T-helper 1 cell treated with Interleukin-12 subunit alpha and Interleukin-12 subunit beta and Interleukin-4 antibody, amounts not matched to agents 30 μg/mL and 1 μg/mL, for 36 hours (primary cell): ENCODE measurements at regions not wholly inside any gene's neighbourhood (a gene's known extent, or its start where the extent isn't known, plus 50 kb on each side); places are given as distances from the start of the nearest gene placed in this dataset.

Source experiments
- H3K27ac Mint-ChIP-seq: one replicate; pipeline ENCODE4 v1.8.0; 2021; ENCODE audit warnings: mild to moderate bottlenecking, mixed read lengths
- H3K27me3 Mint-ChIP-seq: one replicate; pipeline ENCODE4 v1.8.0; 2021; ENCODE audit warnings: low read depth, mixed read lengths
- H3K36me3 Mint-ChIP-seq: one replicate; pipeline ENCODE4 v1.8.0; 2021; ENCODE audit warnings: low read depth, mixed read lengths
- H3K4me1 Mint-ChIP-seq: one replicate; pipeline ENCODE4 v1.8.0; 2021; ENCODE audit warnings: low read depth, mixed read lengths
- H3K4me3 Mint-ChIP-seq: one replicate; pipeline ENCODE4 v1.8.0; 2021; ENCODE audit warnings: mild to moderate bottlenecking, moderate library complexity, mixed read lengths
- H3K9me3 Mint-ChIP-seq: one replicate; pipeline ENCODE4 v1.8.0; 2021; ENCODE audit warnings: mixed read lengths

- Mint-ChIP-seq H3K27me3 (no peaks in the 10 kb centered on the region), H3K27ac (no peak overlapping the region), H3K36me3 (no peaks in the 10 kb centered on the region), H3K4me3 (no peak overlapping the region), H3K9me3 (no peaks in the 10 kb centered on the region), H3K4me1 (no peaks in the 10 kb centered on the region)
Observed at GRCh38 chr17:33623841-33624240, 330.7 kb upstream of the ASIC2 start.

GRCh38 chr17:33628500-33629346 is 335.6 kb upstream of the ASIC2 start:
- H3K27ac Mint-ChIP-seq: no peak overlapping the region

GRCh38 chr17:33633446-33633845 is 340.4 kb upstream of the ASIC2 start:
- H3K36me3 Mint-ChIP-seq: peaks cover 2% of the 10 kb centered on the region
- H3K27me3 Mint-ChIP-seq: no peaks in the 10 kb centered on the region
- peaks cover 20% of the 10 kb centered on the region for H3K9me3 Mint-ChIP-seq
- no peak overlapping the region for H3K27ac Mint-ChIP-seq
- peaks cover 13% of the 10 kb centered on the region for H3K4me1 Mint-ChIP-seq
- no peak overlapping the region for H3K4me3 Mint-ChIP-seq

More at GRCh38 chr17:33628500-33629346, 335.6 kb upstream of the ASIC2 start:
- Mint-ChIP-seq H3K27me3 (no peaks in the 10 kb centered on the region), H3K9me3 (no peaks in the 10 kb centered on the region), H3K4me3 (no peak overlapping the region), H3K36me3 (no peaks in the 10 kb centered on the region), H3K4me1 (no peaks in the 10 kb centered on the region)

- H3K4me3 Mint-ChIP-seq: peak overlapping the region; percentile 25
- peaks cover 4% of the 10 kb centered on the region for H3K36me3 Mint-ChIP-seq
- peak overlapping the region; percentile 69 for H3K27ac Mint-ChIP-seq
- H3K9me3 Mint-ChIP-seq: peaks cover 37% of the 10 kb centered on the region
- peaks cover 14% of the 10 kb centered on the region for H3K4me1 Mint-ChIP-seq
- H3K27me3 Mint-ChIP-seq: no peaks in the 10 kb centered on the region
Observed at GRCh38 chr17:33637534-33637933, 344.4 kb upstream of the ASIC2 start.

- peak overlapping the region; percentile 34 for H3K27ac Mint-ChIP-seq
- peaks cover 37% of the 10 kb centered on the region for H3K9me3 Mint-ChIP-seq
- peaks cover 14% of the 10 kb centered on the region for H3K4me1 Mint-ChIP-seq
- no peak overlapping the region for H3K4me3 Mint-ChIP-seq
- peaks cover 4% of the 10 kb centered on the region for H3K36me3 Mint-ChIP-seq
- H3K27me3 Mint-ChIP-seq: no peaks in the 10 kb centered on the region
Observed at GRCh38 chr17:33639103-33639880, 346.2 kb upstream of the ASIC2 start.

GRCh38 chr17:33640629-33641028 is 347.5 kb upstream of the ASIC2 start:
- Mint-ChIP-seq H3K9me3 (peaks cover 37% of the 10 kb centered on the region), H3K4me1 (peaks cover 14% of the 10 kb centered on the region), H3K36me3 (peaks cover 4% of the 10 kb centered on the region), H3K4me3 (no peak overlapping the region), H3K27ac (no peak overlapping the region), H3K27me3 (peaks cover 6% of the 10 kb centered on the region)

GRCh38 chr17:33642002-33642401 is 348.9 kb upstream of the ASIC2 start:
- Mint-ChIP-seq H3K4me1 (peaks cover 11% of the 10 kb centered on the region), H3K27ac (no peak overlapping the region), H3K36me3 (peaks cover 4% of the 10 kb centered on the region), H3K9me3 (peaks cover 30% of the 10 kb centered on the region), H3K27me3 (peaks cover 9% of the 10 kb centered on the region), H3K4me3 (no peak overlapping the region)

GRCh38 chr17:33647956-33648355 is 354.9 kb upstream of the ASIC2 start:
- Mint-ChIP-seq H3K4me1 (no peaks in the 10 kb centered on the region), H3K36me3 (no peaks in the 10 kb centered on the region), H3K4me3 (no peak overlapping the region), H3K27ac (no peak overlapping the region), H3K9me3 (no peaks in the 10 kb centered on the region), H3K27me3 (peaks cover 16% of the 10 kb centered on the region)

GRCh38 chr17:33650304-33650703 is 357.2 kb upstream of the ASIC2 start:
- Mint-ChIP-seq H3K9me3 (no peaks in the 10 kb centered on the region), H3K4me1 (no peaks in the 10 kb centered on the region), H3K4me3 (no peak overlapping the region), H3K36me3 (no peaks in the 10 kb centered on the region), H3K27ac (no peak overlapping the region), H3K27me3 (peaks cover 20% of the 10 kb centered on the region)

GRCh38 chr17:33651686-33652085 is 358.6 kb upstream of the ASIC2 start:
- H3K27me3 Mint-ChIP-seq: peaks cover 19% of the 10 kb centered on the region
- H3K4me3 Mint-ChIP-seq: no peak overlapping the region
- H3K9me3 Mint-ChIP-seq: no peaks in the 10 kb centered on the region
- H3K4me1 Mint-ChIP-seq: no peaks in the 10 kb centered on the region
- H3K36me3 Mint-ChIP-seq: no peaks in the 10 kb centered on the region
- H3K27ac Mint-ChIP-seq: no peak overlapping the region

- Mint-ChIP-seq H3K9me3 (no peaks in the 10 kb centered on the region), H3K4me1 (no peaks in the 10 kb centered on the region), H3K27me3 (peaks cover 19% of the 10 kb centered on the region), H3K4me3 (no peak overlapping the region), H3K27ac (no peak overlapping the region), H3K36me3 (no peaks in the 10 kb centered on the region)
Observed at GRCh38 chr17:33652731-33653398, 359.8 kb upstream of the ASIC2 start.

- Mint-ChIP-seq H3K27me3 (peaks cover 19% of the 10 kb centered on the region), H3K4me1 (no peaks in the 10 kb centered on the region), H3K4me3 (no peak overlapping the region), H3K27ac (no peak overlapping the region), H3K9me3 (no peaks in the 10 kb centered on the region), H3K36me3 (no peaks in the 10 kb centered on the region)
Observed at GRCh38 chr17:33653399-33653788, 360.3 kb upstream of the ASIC2 start.

- H3K27me3 Mint-ChIP-seq: peaks cover 12% of the 10 kb centered on the region
- H3K36me3 Mint-ChIP-seq: no peaks in the 10 kb centered on the region
- H3K27ac Mint-ChIP-seq: no peak overlapping the region
- no peak overlapping the region for H3K4me3 Mint-ChIP-seq
- H3K4me1 Mint-ChIP-seq: no peaks in the 10 kb centered on the region
- H3K9me3 Mint-ChIP-seq: no peaks in the 10 kb centered on the region
Observed at GRCh38 chr17:33657181-33657580, 364.1 kb upstream of the ASIC2 start.

- Mint-ChIP-seq H3K27me3 (peaks cover 19% of the 10 kb centered on the region), H3K27ac (no peak overlapping the region), H3K9me3 (no peaks in the 10 kb centered on the region), H3K4me3 (no peak overlapping the region), H3K4me1 (peaks cover 1% of the 10 kb centered on the region), H3K36me3 (no peaks in the 10 kb centered on the region)
Observed at GRCh38 chr17:33661975-33662374, 368.9 kb upstream of the ASIC2 start.
